Ureter (tissue), 1 donor: ENCODE measurements at regions not wholly inside any gene's neighbourhood (a gene's known extent, or its start where the extent isn't known, plus 50 kb on each side); places are given as distances from the start of the nearest gene placed in this dataset.
"Not testable (repeated sequence)": the region's sequence is repeated elsewhere in the genome, so short reads cannot be mapped to it uniquely, and the experiment has no call there.

Source experiments
- DNase-seq: peaks from one replicate; pipeline ENCODE4 v3.0.0-alpha.2; 2020; ENCODE audit warnings: low spot score
- donor health status: DM: yes; HTN: yes; CAD: no.

- no peak for DNase-seq
Measured at GRCh38 chr5:153237671-153238332, 252.7 kb upstream of the GRIA1 start.

DNA sequence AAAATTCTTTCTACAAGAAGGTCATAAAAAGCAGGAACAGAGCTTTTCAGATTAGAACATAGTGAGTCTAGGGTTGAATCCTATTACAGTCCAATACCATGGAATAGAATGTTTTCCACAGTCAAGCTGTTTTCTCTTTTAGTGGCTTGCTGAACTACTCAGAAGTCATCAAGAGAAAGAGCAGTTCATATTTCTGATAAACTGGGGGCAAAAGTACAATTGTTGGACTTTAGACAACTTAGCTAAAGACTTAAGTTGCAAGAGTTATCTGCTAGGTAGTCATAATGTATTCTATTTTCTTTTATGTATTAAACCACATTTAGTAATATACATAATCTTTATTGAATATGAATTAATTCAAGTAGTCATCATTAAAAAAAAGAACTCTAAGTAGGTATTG is 233.1 kb upstream of the GRIA1 start:
- no peak for DNase-seq

DNA sequence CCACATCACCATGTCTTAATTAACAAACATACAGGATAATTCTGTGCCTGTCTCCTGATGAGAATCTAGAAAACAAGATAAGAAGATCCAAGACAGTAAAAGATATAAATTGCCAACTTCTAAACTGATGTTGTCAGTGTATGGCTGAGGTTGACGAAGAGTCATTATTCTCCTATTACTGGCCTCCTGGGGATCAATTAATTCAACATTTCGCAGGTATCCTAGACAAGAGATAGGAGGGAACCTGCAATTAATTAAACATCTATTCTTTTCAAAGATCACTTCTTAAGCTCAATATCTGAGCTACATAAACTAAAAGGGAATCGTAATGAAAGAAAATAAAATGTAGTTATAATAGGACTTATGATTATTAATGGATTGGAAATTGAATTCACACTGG is 232.0 kb upstream of the GRIA1 start:
- no peak for DNase-seq

DNA sequence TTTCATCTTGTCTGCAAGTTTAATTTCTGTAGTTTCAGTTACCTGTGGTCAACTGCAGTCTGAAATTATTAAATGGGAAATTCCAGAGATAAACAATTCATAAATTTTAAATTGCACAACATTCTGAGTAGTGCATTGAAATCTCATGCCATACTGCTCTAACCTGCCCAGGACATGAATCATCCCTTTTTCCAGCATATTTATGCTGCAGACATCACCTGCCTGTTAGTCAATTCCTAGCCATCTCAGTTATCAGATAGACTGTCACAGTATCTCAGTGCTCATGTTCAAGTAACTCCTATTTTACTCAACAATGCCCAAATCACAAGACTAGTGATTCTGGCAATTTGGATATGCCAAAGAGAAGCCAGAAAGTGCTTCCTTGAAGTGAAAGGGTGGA is 223.0 kb upstream of the GRIA1 start:
- DNase-seq = no peak

DNA sequence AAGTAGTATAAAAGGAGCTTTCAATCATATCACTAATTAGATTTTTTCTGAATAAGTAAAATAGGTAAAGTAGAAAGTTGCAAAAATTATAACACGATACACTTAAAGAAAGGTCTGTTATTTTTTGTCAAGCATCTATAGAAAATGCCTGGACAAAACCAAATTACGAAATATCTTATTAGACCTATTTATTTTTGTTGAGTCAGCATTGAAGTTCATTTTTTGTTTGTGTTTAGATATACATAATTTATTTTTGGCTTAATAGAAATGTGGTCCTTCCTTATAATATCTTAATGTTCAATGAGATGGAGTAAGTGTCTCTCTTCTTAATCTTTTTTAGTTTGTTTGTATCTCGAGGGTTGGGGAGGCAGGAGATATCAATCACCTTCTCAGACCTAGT is 214.8 kb upstream of the GRIA1 start:
- no peak for DNase-seq

GRCh38 chr5:153276151-153276550 is 214.3 kb upstream of the GRIA1 start:
- DNase-seq = no peak

- not testable (repeated sequence) for DNase-seq
Measured at GRCh38 chr5:153296251-153296844, 194.1 kb upstream of the GRIA1 start.

DNA sequence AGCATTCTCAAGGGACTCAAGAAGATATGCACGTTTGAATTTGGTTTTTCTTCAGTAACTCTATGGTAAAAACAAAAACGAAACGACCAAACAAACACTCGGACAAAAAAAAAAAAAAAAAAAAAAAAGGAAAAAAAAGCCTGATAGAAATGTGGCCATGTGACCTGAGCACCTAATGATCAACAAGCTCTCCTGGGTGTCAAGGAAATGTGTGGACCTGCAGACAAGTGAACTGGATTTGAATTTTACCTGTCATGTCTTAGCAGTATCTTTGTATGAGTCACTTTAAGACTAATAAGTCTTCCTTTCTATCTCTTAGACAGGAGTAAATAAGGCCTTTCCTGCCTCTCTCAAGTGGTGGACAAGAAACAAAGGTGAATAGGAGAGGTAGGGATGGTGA is 190.6 kb upstream of the GRIA1 start:
- DNase-seq = no peak

DNA sequence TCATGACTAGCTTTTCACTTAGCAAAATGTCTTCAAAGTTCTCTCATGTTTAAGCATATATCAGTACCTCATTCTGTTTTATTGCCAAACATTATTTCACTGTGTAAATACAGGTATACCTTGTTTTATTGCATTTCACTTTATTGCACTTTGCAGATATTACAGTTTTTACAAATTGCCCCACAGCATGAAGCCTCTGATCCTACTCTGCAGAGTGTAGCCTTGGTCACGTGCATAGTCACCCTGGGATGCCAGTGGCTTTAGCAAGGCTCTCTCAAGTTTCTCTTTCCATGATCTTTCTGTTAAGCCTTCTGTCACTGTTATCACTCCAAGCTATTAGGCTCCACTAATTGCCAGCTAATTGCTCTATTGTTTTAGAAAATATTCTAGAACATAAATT is 182.2 kb upstream of the GRIA1 start:
- no peak for DNase-seq

DNA sequence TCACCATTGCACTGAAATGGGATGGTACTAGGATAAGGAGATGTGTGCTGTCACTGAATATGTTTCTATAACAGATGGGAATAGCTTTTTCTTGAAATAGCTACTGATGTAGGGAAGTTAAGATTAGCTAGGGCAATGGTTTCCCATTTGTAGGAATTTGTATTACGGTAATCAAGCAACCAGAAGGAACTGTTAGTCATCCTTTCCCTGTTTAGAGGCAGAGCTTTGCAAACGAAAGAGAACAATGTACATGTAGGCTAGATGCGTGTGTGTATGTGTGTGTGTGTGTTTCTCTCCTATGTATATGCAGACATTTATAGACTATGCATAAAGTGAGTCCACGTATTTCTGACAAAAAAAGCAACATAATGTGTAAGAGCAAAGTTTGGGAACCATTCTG is 171.9 kb upstream of the GRIA1 start:
- DNase-seq = no peak

DNA sequence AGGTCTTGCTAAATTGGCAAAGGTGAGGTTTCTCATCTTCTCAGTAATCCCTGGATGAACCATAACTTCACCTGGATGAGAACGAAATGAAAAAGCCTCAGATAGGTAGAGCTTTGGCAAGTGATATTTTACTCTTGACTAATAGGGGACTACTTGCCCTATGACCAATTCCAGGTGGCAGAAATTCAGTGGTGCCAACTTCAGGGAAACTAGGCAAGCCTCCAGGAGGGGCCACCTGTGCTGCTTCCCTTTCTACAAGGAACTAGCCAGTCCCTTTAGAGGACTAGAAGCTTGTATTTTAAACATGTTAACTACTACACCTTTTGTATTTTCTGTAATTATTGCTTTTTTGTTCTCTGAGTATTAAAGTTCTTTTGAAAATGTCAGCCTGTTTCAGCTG is 169.0 kb upstream of the GRIA1 start:
- DNase-seq = no peak

DNA sequence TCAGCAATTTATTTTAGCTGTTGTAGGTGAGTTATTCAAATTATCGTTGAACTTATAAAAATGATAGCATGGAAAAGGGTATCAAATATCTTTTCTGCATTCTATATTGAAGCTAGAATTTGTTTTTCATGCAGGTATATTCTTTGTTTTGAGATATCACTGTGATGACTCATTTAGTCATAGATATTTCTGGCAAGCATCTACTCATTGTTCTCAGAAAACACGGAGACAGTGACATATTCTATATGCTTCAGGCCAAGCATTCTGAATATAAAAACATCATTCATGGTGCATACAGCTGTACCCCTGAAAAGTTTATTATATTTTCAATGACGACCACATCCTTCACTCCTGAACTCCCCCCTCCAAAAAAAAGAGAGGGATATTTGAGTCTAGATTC is 150.3 kb upstream of the GRIA1 start:
- DNase-seq = no peak

- no peak for DNase-seq
Measured at GRCh38 chr5:153340738-153341137, 149.7 kb upstream of the GRIA1 start.

DNA sequence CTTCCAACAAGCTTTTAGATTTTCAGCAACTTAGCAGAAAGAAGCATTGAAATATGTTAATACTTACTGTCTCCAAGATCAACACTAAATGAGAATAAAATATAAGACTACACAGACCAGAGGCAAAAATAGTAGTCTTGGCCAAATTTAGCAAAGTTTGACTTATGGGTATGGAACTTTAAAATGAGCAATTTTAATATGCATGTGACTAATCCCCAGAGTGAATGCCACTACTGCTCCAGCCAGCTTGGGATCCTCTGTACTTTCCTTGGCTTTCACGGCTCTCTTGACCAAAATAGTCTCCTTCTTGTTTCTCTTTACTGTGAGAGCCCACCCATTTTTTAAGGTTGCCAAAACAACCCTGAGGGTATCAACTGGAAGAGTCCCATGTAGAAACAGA is 148.0 kb upstream of the GRIA1 start:
- DNase-seq = no peak

- no peak for DNase-seq
Measured at GRCh38 chr5:153347611-153348010, 142.9 kb upstream of the GRIA1 start.

DNA sequence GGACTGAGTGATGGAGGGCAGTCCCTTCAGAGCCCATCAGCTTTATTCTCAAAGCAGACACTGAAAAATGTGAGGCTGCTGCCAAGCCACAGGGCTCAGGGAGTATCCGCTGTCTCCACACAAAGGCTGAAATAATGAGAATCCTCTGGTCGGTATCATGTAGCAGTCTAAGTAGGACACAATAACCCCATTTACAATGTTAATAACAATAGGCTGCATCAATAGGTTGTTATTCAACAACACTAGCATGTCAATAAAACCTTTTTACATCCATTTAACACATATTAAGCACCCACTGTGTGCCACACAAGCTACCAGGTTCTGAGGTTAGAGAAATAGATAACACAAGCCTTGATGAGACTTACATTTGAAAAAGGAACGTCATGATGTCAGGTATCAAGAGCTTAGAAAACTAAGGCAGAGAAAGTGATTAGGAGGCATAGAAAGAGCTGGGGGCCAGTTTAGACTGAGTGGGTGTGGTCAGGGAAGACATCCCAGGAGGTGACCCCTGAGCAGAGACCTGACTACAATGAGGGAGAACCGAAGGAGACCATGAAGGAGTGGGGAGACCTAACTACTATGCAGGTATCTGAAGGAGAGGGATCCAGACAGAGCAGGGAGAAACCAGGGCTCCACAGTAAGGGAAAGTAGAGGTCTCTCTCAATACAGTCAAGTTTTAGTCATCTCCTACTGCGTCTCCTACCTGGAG is 140.1 kb upstream of the GRIA1 start:
- no peak for DNase-seq

DNA sequence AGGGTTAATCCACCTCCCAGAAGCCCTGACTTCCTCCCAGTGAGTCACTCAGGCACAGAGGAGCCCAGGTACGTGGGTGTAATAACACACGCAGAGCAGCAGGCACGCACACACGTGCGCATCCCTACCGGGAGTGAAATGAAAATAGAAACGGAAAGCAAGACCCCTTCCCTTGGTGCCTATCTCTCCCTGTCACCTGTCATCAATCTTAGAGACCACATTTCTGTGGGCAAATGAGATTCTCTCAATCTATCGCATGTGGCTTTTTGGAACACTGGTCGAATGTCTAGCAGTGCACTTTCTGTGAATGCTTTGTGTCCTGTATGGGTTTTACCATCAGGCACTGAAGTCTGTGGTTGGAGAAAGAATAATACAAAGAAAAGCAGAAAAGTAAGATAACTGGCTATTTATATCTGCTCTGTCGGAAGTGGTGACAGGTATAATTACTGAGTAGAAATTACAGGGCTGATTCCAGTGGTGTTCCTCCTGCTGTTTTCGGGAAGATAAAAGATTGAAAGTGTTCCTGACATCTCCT is 137.7 kb upstream of the GRIA1 start:
- DNase-seq = no peak

GRCh38 chr5:153357493-153358112 is 132.9 kb upstream of the GRIA1 start:
- DNase-seq = no peak

DNA sequence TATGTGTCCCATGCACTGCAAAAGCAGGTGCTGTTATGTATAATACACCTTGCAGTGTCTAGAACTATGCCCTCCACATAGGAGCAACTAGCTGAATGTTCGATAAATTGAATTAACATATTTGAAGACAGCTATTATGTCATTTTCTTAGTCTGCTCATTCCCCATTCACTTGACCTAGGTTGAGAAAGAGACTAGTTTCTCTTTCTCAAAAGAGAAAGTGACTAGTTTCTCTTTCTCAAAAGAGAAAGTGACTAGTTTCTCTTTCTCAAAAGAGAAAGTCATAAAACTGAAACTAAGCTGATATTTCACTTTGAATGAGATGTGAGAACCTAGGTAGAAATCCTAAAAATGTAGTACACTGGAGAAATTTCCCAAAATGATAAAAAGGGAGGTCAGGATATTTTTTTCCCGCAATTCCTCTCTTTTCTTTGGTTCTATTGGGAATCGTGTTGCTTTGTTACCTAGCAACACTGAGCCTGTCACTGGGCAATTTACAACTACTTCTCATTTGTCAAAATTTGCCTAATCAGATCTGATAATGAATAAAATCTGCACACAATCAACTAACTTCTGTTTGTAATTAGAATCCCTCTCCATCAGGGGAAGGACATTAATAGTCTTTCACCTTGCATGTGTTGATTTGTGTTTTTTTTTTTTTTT is 132.0 kb upstream of the GRIA1 start:
- no peak for DNase-seq

DNA sequence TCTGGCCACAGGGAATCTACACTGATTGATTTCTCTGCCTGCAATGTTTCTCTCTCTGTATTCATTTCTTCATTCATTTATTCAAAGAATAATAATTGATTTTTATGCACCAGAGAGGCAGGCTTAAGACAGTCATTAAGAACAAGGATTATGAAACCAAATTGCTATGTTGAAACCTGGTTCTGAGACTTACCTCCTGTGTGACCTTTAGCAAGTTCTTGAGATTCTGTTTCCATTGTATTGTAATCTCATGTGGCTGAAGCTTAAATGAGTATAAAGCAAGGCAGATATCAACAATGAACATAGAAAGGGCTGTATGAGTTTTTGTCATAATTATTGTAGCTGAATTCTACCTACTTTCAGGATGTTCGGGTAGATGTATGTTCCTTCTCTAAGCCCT is 129.6 kb upstream of the GRIA1 start:
- DNase-seq = no peak

DNA sequence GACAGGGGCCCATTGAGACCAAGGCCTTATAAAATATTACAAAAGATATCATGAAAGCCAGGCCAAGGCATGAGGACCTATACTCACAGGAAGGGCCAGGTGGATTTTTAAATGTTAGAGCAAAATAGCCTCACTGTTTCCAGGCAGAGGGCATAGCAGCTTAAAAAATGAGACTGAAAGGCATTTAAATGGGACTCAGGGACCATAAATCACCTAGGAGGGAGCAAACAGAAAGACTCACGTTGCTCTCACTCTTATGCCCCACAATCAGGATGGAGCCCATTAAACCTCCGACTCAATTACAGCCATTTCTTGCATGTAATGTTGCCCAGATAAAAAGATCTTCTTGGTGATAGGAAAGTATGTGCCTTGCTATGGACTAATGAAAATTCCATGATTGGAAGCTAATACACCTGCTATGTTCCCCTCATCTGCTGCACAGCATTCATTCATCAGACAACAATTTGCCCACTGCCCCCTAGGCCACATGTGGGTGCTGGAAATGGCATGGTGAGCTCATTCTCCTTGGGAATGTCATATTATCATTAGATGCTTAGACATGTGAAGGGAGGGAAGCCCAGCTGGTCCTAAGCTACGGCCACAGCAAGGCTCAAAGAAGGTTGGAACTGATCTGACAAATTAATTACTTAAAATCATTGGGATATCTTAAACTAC is 128.6 kb upstream of the GRIA1 start:
- DNase-seq = no peak

GRCh38 chr5:153365547-153365946 is 124.9 kb upstream of the GRIA1 start:
- no peak for DNase-seq
